Loucy (cell line): ENCODE measurements at regions not wholly inside any gene's neighbourhood (a gene's known extent, or its start where the extent isn't known, plus 50 kb on each side); places are given as distances from the start of the nearest gene placed in this dataset.

Experiments
- H2AFZ ChIP-seq: fragments of 200-600 bp; sonication (generic); 2 replicates; pipeline ENCODE4 v1.6.0; 2016; ENCODE audit warnings: antibody characterized with exemption, mild to moderate bottlenecking, low read length, moderate library complexity
- H3F3A ChIP-seq: fragments of 200-600 bp; 2 replicates; pipeline ENCODE4 v1.6.0; 2016; ENCODE audit warnings: antibody characterized with exemption, low read depth, mild to moderate bottlenecking
- H3K27me3 ChIP-seq: fragments of 200-600 bp; sonication (generic); 2 replicates; pipeline ENCODE4 v1.6.1; 2014; ENCODE audit warnings: low read length, mild to moderate bottlenecking; ENCODE audit not compliant: insufficient read depth, poor library complexity, severe bottlenecking
- H3K36me3 ChIP-seq: fragments of 200-600 bp; sonication (generic); 2 replicates; pipeline ENCODE4 v1.6.1; 2016; ENCODE audit warnings: low read length; ENCODE audit not compliant: insufficient read depth
- H3K4me1 ChIP-seq: fragments of 200-600 bp; sonication (generic); 2 replicates; pipeline ENCODE4 v1.5.1; 2014; ENCODE audit warnings: low read length, mild to moderate bottlenecking; ENCODE audit not compliant: insufficient read depth, poor library complexity, severe bottlenecking
- H3K4me2 ChIP-seq: fragments of 200-600 bp; sonication (generic); 2 replicates; pipeline ENCODE4 v1.6.0; 2014; ENCODE audit warnings: antibody characterized with exemption, low read length, low read depth, mild to moderate bottlenecking; ENCODE audit not compliant: poor library complexity, severe bottlenecking
- H3K4me3 ChIP-seq: fragments of 200-600 bp; sonication (generic); 2 replicates; pipeline ENCODE4 v1.5.1; 2014; ENCODE audit warnings: low read length, mild to moderate bottlenecking, mixed read lengths; ENCODE audit not compliant: poor library complexity, severe bottlenecking
- H3K79me2 ChIP-seq: fragments of 200-600 bp; sonication (generic); 2 replicates; pipeline ENCODE4 v1.6.1; 2014; ENCODE audit warnings: low read length; ENCODE audit not compliant: insufficient read depth
- H3K9ac ChIP-seq: fragments of 200-600 bp; sonication (generic); 2 replicates; pipeline ENCODE4 v1.6.0; 2014; ENCODE audit warnings: mild to moderate bottlenecking, low read depth, low read length, moderate library complexity; ENCODE audit not compliant: poor library complexity, severe bottlenecking
- H3K9me2 ChIP-seq: fragments of 200-600 bp; sonication (generic); replicated peaks from 2 replicates; pipeline ENCODE4 v1.6.1; 2016; ENCODE audit warnings: low read depth, low read length, mixed read lengths
- H3K9me3 ChIP-seq: fragments of 200-600 bp; sonication (generic); 2 replicates; pipeline ENCODE4 v1.6.1; 2014; ENCODE audit warnings: mild to moderate bottlenecking, antibody characterized with exemption, low read length, low read depth; ENCODE audit not compliant: insufficient read depth
- H4K20me1 ChIP-seq: fragments of 200-600 bp; sonication (generic); 2 replicates; pipeline ENCODE4 v1.6.0; 2014; ENCODE audit warnings: antibody characterized with exemption, low read length, mild to moderate bottlenecking; ENCODE audit not compliant: insufficient read depth, poor library complexity, severe bottlenecking
- CTCF ChIP-seq: fragments of 200-600 bp; sonication (generic); conservative IDR thresholded peaks from 2 replicates; pipeline ENCODE4 v1.5.1; 2014; ENCODE audit warnings: mild to moderate bottlenecking, antibody characterized with exemption, low read length
- EZH2phosphoT487 ChIP-seq: fragments of 200-600 bp; IDR thresholded peaks from 2 replicates; pipeline ENCODE4 v1.6.1; 2018; ENCODE audit warnings: antibody characterized with exemption, mild to moderate bottlenecking, moderate library complexity, borderline replicate concordance

GRCh38 chr2:184308706-184309105 is 289.6 kb upstream of the ZNF804A start:
- no peaks in the 10 kb centered on the region for H3K36me3 ChIP-seq
- TF ChIP-seq CTCF (no peak), EZH2phosphoT487 (no peak)
- no peak overlapping the region for H3K4me2 ChIP-seq
- H3F3A ChIP-seq: no peaks in the 10 kb centered on the region
- H3K9me2 ChIP-seq: no peaks in the 10 kb centered on the region
- H3K27me3 ChIP-seq: no peaks in the 10 kb centered on the region
- H3K9me3 ChIP-seq: no peaks in the 10 kb centered on the region
- H3K4me1 ChIP-seq: no peaks in the 10 kb centered on the region
- H3K79me2 ChIP-seq: no peaks in the 10 kb centered on the region
- no peak overlapping the region for H3K4me3 ChIP-seq
- H3K9ac ChIP-seq: no peak overlapping the region
- no peak overlapping the region for H2AFZ ChIP-seq
- H4K20me1 ChIP-seq: no peaks in the 10 kb centered on the region

GRCh38 chr2:184312970-184313369 is 285.4 kb upstream of the ZNF804A start:
- H3K4me2 ChIP-seq: no peak overlapping the region
- H3K9ac ChIP-seq: no peak overlapping the region
- no peaks in the 10 kb centered on the region for H3F3A ChIP-seq
- no peaks in the 10 kb centered on the region for H3K79me2 ChIP-seq
- no peaks in the 10 kb centered on the region for H3K36me3 ChIP-seq
- no peaks in the 10 kb centered on the region for H3K9me2 ChIP-seq
- H2AFZ ChIP-seq: no peak overlapping the region
- H3K27me3 ChIP-seq: no peaks in the 10 kb centered on the region
- no peak for TF ChIP-seq EZH2phosphoT487
- H4K20me1 ChIP-seq: no peaks in the 10 kb centered on the region
- H3K4me1 ChIP-seq: no peaks in the 10 kb centered on the region
- no peak overlapping the region for H3K4me3 ChIP-seq
- no peaks in the 10 kb centered on the region for H3K9me3 ChIP-seq

GRCh38 chr2:184314829-184315228 is 283.5 kb upstream of the ZNF804A start:
- TF ChIP-seq CTCF (no peak), EZH2phosphoT487 (no peak)
- H3K9me3 ChIP-seq: no peaks in the 10 kb centered on the region
- no peaks in the 10 kb centered on the region for H3K79me2 ChIP-seq
- H3K4me2 ChIP-seq: no peak overlapping the region
- no peaks in the 10 kb centered on the region for H3K9me2 ChIP-seq
- H3K4me1 ChIP-seq: no peaks in the 10 kb centered on the region
- no peaks in the 10 kb centered on the region for H3K27me3 ChIP-seq
- no peak overlapping the region for H3K9ac ChIP-seq
- H3F3A ChIP-seq: no peaks in the 10 kb centered on the region
- no peak overlapping the region for H3K4me3 ChIP-seq
- no peak overlapping the region for H2AFZ ChIP-seq
- no peaks in the 10 kb centered on the region for H3K36me3 ChIP-seq
- no peaks in the 10 kb centered on the region for H4K20me1 ChIP-seq

- Histone ChIP-seq H3K4me1 (no peaks in the 10 kb centered on the region), H3K79me2 (no peaks in the 10 kb centered on the region), H3K4me2 (no peak overlapping the region), H4K20me1 (no peaks in the 10 kb centered on the region), H3K4me3 (no peak overlapping the region), H3K9me3 (no peaks in the 10 kb centered on the region), H3K9me2 (no peaks in the 10 kb centered on the region), H3K27me3 (no peaks in the 10 kb centered on the region), H3K36me3 (no peaks in the 10 kb centered on the region), H3F3A (no peaks in the 10 kb centered on the region), H3K9ac (no peak overlapping the region), H2AFZ (no peak overlapping the region)
- TF ChIP-seq EZH2phosphoT487: no peak
- no peak for TF ChIP-seq CTCF
Measured at GRCh38 chr2:184316921-184317320, 281.4 kb upstream of the ZNF804A start.
